ENCODE measurements at regions not wholly inside any gene's neighbourhood (a gene's known extent, or its start where the extent isn't known, plus 50 kb on each side); places are given as distances from the start of the nearest gene placed in this dataset.

GRCh38 chr12:114481200-114481535 is 75.2 kb upstream of the TBX5 start:
- TF ChIP-seq USF2 (CRISPR knock-in tag; IDR thresholded peaks at IDR 0.05) = no peak
- TF ChIP-seq ATF1 (CRISPR knock-in tag; IDR thresholded peaks at IDR 0.05) = no peak
- no peak for TF ChIP-seq ZNF138 (CRISPR knock-in tag; conservative IDR thresholded peaks at IDR 0.05)
- no peak for TF ChIP-seq HMGXB4 (CRISPR knock-in tag; IDR thresholded peaks at IDR 0.05)
- TF ChIP-seq CTCF (IDR thresholded peaks at IDR 0.05) = no peak
- no peak for TF ChIP-seq KAT7 (CRISPR knock-in tag; IDR thresholded peaks at IDR 0.05; ENCODE audit: borderline replicate concordance)

All from WTC11 (cell line).